GM19372 (cell line): ENCODE measurements at regions not wholly inside any gene's neighbourhood (a gene's known extent, or its start where the extent isn't known, plus 50 kb on each side); places are given as distances from the start of the nearest gene placed in this dataset.

Source experiments
- ATAC-seq: cut with Tn5 transposase; IDR thresholded peaks from one replicate; pipeline ENCODE4 v1.9.1; 2021; ENCODE audit warnings: mild to moderate bottlenecking, low read depth, moderate library complexity; ENCODE audit not compliant: unreplicated experiment

DNA sequence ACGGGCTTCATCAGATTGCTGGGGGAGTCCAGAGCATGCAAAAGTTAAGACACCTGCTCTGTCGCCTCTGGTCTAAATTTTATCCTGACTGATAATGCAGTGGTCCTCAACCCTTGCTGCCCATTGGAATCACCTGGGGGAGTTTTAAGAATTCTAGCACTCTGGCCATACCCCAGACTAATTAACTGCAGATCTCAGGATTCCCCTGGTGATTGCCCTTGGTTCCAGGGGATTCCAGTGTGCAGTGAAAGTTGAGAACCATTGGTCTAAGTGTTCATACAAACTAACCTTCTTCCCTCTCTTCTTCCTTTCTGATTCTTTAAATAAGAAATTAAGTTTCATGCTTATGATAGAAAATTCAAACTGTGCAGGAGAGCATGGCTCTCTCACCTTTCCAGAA is 105.7 kb upstream of the MGAT5 start:
- ATAC-seq, result no peak

DNA sequence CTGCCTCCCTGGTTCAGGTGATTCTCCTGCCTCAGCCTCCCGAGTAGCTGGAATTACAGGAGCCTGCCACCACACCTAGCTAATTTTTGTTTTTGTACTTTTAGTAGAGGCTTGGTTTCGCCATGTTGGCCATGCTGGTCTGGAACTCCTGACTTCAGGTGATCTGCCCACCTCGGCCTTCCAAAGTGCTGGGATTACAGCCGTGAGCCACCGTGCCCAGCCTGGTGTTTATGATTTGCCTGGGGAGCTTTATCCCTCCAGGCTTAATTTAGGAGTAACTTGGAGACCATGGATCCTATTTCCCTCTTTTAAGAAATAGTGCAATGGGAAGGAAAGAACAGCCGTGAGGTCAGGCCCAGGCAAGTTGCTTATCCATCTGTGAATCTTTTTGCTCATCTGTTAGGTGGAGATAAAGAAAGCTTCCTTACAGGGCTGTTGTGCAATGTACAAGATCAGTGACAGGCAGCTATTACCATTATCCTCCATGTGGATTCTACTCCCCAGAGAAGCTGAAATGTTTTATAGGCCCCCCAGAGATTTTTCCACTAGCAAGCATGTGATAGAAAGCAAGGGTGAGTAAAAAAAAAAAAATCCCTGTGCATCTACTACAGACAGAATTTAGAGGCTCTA is 104.9 kb upstream of the MGAT5 start:
- no peak for ATAC-seq

DNA sequence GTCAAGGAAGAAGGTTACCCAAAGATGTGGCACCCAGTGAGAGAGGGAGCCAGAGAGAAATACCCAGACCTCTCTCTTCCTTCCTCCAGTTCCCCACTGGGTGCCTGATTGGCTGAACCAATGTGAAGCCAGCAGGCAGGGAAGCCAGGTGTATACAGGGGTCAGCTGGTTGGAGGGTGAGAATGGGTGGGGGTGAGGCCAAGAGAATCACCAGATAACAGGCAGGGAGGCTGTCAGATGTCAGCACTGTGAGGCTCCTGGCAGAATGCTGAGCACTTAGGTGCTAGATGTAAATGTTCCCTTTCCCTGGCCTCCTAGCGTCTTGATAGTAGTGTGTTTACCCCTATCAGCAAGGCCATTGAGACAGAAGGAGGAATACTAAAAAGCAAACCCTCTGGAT is 104.0 kb upstream of the MGAT5 start:
- no peak for ATAC-seq

DNA sequence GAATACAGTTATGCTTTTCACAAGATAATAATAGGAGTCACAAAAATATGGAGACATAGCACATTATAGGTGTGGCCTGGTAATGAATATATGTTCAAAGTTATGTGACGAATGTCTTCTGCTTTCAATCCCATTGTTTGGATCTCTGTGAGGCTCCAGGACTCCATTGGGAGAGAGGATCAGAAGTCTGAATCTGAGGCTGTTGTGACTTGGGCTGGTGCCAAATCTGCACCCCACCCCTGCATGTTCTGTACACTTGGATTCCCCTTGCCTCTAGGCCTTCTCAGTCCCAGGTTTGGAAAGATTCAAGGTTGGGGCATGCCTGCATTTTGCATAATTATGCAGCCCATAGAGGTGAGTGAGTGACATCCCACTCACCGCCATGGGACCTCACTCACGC is 103.1 kb upstream of the MGAT5 start:
- ATAC-seq, result no peak

DNA sequence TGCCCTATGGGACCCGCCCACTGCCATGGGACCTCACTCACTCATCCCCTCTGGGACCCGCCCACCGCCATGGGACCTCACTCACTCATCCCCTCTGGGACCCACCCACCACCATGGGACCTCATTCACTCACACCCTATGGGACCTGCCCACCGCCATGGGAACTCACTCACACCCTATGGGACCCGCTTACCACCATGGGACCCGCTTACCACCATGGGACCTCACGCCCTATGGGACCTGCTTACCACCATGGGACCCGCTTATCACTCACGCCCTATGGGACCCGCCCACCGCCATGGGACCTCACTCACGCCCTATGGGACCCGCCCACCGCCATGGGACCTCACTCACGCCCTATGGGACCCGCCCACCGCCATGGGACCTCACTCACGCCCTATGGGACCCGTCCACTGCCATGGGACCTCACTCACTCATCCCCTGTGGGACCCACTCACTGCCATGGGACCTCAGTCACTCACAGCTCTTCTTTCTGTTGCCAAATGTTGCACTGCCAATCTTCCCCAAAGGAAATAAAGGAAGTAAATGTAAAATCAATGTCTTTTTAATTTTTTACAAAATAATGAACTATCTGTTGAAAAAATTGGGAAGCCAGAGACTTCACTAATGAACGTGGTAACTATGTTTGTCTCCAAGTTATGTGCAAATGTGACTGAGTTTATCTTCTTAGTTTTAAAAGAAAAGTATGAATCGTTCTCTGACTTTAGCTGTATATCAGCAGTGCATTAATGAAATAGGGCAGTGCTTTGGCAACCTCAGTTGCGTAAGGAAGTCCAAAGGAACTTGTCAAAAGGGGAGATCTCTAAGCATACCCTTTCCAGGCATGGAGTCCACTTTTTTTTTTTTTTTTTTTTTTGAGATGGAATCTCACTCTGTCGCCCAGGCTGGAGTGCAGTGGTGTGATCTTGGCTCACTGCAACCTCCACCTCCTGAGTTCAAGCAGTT is 101.5 kb upstream of the MGAT5 start:
- ATAC-seq, result no peak

DNA sequence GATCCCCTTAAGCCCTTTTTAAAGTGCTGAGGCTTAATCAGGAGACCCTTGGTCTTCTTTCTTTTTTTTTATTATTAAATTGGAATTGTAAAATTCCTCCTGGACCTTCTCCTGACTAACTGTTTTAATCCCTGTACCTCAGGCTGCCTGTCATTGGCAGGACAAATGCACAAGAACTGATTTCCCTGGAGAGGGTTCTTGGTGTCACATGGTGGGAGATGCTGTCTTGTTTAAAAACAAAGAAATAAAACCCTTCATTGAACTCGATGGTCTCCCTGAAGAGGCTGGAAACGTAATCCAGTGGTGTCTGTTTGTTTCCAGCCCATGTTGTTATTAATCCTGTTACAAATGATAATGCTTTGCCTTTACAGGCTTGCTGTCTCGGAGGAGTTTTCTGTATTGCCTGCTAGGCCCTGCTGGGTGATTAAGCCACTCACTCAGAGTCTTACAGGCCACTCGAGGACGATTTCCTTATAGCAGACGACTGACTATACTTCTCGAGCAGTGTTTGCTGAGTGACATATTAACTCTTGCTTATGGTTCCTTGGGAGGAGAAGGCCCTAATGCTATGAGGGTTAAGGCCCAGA is 100.5 kb upstream of the MGAT5 start:
- no peak for ATAC-seq

DNA sequence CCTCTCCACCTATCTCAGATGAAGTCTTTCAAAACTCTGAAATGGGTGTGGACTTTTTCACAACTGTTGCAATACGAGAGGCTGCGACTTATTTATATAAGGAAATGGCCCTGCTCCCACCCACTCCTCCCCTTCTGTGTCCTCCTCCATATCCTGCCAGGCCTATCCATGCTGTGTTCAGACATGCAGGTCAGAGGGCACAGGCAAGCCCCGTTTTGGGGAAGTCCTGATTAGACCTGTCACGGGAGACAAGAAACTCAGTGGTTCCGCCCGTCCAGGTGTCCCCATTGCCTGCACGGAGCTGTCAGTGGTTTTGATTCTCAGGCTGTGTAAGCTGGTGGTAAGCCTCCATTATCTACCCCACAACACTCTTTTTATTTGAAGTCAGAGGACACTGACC is 99.6 kb upstream of the MGAT5 start:
- ATAC-seq, result no peak

DNA sequence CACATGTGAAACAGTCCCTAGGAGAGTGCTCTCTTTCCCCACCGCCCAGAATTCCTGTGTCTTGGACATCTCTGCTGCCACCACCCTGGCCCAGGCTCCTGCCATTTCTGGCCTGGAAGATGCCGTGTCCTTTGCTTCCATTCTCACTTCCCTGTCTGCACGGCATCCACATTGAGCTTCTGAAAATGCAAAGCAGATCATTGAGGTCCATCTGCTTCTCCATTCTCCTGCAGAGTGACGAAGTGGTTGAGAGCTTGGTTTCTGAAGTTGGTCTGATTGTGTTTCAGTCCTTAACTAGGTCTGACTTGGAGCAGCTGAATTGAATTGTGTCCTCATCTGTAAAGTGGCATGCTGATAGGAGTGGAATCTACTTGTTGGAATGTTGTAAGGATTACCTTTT is 98.7 kb upstream of the MGAT5 start:
- ATAC-seq, result no peak

DNA sequence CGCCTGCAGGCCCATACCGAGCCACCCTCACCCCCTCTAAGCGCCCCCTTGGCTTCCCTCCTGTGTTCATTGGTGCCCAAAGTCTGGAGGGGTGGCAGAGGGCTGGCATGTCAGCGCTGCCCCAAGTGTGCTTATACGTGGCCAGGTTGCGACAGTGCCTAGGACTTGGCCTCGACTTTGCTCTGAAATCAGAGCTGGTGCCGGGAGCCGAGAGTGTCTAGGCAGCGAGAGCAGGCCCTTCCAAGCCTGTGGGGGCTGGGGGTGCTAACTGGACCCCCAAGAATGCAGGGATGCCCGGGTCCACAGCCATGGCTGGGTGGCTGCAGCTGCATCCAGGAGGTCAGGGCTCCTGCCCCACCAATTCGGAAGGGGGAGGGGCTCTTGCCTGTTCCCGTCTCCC is 95.6 kb upstream of the MGAT5 start:
- no peak for ATAC-seq

DNA sequence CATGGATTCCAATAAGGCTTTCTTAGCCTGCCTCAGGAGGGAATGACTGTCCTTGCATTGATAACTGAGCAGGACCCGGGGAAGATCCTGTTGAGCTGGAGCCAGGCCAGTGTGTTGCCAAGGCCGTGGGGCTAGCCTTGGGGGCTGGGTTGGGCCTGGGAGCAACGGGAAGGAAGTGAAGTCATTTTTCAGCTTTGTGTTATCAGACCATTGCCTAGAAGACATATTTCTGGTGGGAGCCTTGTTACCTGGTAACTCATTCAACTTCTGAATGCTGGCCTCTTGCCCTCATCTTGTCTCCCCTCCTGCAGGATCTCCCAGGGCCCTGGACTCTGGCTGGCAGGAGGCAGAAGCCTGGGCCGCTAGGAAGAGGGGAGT is 92.7 kb upstream of the MGAT5 start:
- no peak for ATAC-seq

DNA sequence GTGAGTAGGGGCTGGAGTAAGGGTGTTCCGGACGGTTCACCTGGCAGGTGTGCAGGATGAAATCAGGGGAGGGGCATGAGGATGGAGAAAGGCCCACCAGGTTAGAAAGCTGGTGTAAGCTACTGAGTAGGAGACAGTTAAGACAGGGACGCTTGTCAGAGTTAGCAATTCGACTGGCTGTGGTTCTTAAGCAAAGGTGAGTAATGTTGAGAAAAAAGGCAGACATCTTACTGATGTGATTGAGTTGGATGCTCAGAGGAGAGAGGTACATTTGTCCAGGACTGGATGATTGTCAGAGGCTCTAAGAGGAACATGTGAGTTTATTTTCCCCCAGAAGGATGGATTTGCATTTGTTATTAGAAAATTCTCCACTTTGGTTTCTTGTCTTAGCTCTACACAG is 90.5 kb upstream of the MGAT5 start:
- ATAC-seq, result no peak

DNA sequence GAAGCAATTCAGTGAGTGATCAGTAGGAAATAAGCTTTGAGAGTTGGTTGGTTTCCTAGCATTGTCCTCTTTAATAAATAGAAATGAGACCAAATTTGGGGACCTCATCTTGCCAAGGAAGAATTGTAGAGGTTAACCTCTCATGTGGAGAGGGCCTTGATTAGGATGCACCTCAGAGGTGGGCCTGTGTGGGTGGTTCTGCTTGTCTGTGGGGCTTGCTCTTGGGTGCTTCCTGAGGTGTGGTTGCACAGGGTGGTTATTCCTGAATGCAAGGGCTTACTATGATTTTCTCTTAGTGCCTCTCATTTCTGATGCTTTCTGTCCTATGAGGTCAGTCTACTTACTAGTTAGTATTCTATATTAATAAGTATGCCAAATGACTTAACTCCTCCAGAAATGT is 89.6 kb upstream of the MGAT5 start:
- ATAC-seq, result no peak

DNA sequence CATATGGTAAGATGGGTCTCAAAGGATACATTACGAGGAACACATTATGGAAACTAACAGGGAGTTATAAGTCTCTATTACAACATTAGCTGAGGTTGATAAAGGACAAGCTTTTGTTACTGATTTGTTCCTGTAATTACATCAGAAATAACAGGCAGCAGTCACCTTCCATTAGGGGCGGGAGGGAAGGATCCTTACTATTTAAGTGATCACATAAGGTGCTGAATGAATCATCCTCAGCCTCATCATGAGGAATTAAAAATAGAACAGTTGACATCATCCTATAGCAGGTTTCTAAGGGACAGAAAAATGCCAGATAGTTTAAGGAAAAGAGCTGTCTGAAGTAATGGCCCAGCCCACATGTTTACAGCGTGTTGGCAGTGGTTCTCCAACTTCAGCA is 86.9 kb upstream of the MGAT5 start:
- no peak for ATAC-seq

DNA sequence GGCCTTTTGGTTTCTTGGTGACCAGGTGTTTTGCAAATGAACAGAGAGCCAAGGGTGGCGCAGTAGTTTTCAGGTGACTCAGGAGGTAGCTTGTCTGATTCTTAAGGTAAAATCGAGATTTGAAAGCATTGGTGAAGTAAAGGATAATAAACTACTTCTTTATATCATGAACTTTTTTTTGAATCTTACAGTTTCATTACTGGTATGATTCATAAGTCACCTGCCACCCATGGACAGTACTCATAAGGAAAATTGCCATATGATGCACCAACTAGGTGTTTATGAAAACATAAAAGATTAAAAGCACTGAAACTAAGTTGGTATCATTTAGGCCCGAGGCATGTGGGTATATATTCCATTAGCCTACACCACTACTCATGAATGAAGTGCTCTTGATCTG is 84.1 kb upstream of the MGAT5 start:
- ATAC-seq, result no peak

DNA sequence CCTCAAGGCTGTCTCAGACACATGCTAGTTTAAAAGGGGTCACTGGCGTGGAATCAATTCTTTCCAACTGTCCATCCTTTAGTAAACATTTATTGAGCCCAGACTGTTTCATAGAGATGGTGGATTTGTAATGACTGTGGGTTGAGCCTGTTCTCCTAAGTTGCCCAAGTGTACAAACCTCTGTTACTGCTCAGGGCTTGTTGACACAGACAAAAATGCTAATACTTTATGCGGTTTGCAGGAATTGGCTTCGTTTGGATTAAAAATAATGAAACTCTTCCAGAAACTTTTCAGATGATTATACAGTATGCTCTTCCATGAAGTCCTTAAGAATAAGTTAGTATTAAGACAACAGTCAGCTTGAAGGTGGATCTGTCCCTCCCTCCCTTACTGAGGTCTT is 83.6 kb upstream of the MGAT5 start:
- no peak for ATAC-seq

DNA sequence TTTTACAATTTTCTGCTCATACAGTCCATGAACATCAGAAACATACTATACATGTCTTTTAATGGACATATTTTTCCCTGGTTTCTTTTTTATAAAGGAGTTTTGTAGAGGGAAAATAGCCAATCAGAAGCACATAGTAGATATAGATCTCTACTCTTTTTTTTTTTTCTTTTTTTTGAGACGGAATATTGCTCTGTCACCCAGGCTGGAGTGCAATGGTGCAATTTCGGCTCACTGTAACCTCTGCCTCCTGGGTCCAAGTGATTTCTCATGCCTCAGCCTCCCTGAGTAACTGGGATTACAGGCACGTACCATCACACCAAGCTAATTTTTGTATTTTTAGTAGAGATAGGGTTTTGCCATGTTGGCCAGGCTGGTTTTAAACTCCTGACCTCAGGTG is 83.2 kb upstream of the MGAT5 start:
- ATAC-seq, result no peak

DNA sequence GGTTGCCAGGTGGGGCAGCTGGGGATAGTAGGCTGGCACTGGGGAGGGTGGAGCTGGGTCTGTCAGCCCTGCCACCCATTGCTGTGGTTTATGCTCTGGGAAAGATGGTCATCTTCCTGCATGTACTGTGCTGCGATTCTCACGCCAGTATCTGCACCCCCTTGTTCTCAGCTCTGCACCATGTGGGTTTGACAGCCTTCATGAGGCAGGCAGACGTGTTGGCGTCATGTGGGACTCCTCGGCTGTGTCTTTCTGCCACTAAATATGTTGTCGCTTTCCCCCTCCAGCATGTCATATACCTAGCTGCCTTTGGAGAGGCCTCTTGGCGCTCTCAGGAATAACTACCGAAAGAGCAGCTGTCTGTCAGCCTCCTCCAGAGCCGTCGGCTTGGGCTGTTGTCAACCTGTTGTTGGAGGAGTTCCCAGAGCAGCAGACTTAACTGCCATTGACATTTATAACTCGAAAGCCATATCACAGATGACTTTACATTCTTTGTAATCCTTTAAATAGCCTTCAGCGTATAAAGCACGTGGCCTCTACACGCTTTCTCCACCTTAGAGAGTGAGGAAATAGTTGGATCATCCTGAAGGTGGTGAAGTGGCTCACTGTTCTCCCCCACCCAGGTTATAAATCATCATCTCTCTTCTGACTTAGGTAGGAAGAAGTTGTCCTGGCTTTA is 80.4 kb upstream of the MGAT5 start:
- ATAC-seq, result no peak

DNA sequence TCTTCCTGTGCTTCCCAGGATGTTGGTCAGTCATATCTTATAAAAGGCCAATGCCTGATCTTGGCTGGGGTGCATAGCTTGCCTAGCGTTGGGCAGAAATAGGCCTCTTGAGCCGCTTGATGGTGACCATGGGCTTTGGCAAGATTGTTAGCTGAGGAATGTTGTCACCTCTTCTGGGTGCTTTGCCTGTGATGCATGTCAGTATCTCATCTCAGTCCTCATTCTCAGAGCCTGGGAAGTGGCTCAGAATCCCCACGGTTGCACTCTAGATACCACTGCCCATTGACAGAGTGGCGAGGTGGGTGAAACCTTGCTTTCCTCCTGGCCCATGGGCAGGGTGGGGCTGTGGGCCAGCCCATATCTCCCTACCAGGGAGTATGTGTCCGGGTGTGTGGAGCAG is 79.2 kb upstream of the MGAT5 start:
- ATAC-seq, result no peak

DNA sequence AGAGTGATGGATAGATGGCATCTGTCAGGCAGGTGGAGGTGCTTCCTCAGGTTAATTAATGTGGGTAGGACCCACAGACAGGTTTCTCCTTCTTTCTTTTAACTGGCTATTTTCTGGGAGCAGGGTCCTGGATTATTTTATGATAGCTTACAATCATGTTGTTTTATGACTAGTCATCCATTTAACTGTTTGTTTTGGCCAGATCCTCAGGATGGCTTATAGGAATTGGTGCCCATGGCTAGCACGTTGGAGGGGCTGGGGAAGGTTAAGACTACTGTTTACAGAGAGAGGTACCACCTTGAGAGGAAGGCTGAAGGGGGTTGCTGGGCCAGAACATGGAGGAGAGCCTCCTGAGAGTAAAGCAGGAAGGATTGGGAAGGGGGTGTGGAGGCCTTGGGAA is 78.0 kb upstream of the MGAT5 start:
- ATAC-seq, result no peak

DNA sequence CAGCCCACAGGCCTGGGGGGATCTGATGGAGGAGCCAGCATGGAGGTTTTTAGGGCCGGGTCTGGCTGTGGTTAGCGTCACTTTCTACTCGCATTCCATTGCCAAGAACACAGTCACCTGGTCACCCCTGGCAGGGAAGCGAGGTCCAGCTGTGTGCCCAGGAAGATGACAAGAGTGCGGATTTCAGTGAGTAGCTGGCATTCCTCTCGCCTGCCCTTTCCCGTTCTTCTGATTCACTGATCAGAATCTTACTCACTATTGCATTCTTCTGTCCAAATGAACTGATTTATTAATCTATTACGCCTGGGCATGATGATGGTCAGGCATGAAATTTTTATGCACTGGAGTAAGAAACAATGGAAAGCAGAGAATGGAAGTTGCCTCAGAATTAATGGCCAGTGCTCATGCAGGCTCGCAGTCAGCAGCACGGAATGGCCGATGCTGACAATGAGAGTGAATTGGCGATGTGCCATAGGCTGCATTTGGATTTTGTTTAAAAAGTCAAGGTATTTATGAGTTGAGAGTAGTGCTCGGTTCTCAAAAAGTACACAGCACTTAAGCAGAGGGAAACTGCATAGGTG is 76.4 kb upstream of the MGAT5 start:
- ATAC-seq, result no peak
